Loucy (cell line): ENCODE measurements at regions not wholly inside any gene's neighbourhood (a gene's known extent, or its start where the extent isn't known, plus 50 kb on each side); places are given as distances from the start of the nearest gene placed in this dataset.

Experiments used
- CTCF ChIP-seq: fragments of 200-600 bp; sonication (generic); conservative IDR thresholded peaks from 2 replicates; pipeline ENCODE4 v1.5.1; 2014; ENCODE audit warnings: mild to moderate bottlenecking, antibody characterized with exemption, low read length
- EZH2phosphoT487 ChIP-seq: fragments of 200-600 bp; IDR thresholded peaks from 2 replicates; pipeline ENCODE4 v1.6.1; 2018; ENCODE audit warnings: antibody characterized with exemption, mild to moderate bottlenecking, moderate library complexity, borderline replicate concordance

DNA sequence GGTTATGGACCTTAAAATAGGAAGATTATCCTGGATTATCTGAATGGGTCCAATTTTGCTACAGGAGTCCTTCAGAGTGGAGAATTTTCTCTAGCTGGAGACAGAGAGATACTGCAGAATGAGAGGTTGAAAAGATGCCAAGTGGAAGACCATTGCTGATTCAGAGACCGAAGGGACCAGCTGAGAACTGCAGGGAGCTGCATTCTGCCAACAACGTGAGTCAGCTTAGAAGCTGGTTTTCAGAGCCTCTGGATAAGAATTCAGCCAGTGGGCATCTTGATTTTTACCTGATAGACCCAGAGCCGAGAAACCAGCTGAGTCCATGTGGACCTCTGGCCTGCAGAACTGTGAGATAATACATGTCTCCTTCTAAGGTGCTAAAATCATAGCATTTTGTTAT is 234.0 kb downstream of the NR2F2 start:
- TF ChIP-seq CTCF (no peak), EZH2phosphoT487 (no peak)
